ENCODE measurements at regions not wholly inside any gene's neighbourhood (a gene's known extent, or its start where the extent isn't known, plus 50 kb on each side); places are given as distances from the start of the nearest gene placed in this dataset.
"Not testable (repeated sequence)": the region's sequence is repeated elsewhere in the genome, so short reads cannot be mapped to it uniquely, and the experiment has no call there.

DNA sequence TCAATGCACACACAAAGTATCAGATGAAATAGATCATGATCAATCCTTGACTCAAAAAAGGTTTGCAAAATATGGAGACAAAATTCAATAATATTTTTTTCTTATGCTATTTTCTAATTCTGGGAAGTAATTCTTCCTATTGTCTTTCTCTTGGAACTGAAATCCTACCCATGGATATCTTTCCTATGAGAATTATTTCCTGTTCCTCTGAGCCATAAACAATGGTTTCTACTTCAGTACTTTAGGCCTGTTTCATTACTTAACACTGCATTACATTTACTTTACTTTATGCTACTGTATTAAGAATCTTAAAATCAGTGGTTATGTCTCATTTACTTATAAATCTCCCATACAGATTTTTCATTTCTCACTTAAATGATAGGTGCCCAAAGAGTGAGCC, 1025.4 kb upstream of the ACO1 start:
- DNase-seq (ENCODE audit: low read depth) = no peak

DNA sequence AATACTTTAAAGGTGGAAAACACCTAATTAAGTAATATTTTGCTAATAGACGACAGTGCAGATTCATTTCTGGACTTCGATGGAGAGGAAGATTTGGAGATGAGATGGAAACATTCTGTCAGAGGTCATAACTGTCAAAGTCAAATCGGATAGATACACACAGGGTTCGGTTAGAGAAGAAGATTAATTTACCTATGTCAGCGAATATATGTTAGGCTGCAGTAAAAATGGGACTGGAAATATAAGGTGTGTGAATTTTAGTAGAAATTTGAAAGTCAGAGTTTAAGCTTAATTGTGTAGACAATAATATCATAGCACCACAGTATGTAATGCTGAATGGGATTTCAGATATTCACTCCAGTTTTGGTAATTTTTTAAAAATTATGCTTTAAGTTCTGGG, 1020.3 kb upstream of the ACO1 start:
- DNase-seq (ENCODE audit: low read depth) = no peak

DNA sequence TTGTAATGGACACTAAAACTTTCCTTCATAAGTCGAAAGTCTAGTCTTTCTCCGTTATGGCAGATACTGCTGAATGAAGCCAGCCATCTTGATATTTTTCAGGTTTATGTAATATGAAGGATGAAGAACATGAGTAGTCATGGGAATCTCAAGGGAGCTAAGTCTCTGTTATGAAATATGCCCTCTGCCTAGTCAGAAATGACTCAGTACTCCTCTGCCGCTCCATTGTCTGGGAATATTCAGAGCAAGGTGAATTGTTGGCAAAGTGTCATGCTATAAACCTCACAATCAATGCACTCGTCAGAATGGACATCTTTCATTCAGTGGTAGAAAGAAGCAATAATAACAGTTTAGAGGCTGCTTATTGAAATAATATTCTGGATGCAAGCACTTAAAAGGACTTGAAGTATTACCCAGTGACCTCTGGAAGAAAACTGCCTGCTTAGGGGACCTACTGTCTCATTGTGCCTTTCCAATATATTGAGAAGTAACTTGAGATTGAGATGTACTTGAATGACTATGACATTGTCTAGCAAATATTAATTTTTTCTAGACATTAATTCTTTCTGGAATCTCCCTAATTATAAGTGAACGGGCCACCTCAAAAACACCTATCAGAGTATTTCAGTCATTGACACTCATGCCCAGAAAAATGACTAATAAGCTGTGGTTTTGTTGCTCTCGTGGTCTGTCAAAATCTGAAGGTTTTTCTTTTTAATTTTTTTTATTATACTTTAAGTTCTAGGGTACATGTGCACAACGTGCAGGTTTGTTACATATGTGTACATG, 1011.5 kb upstream of the ACO1 start:
- peak; percentile 68 for DNase-seq (ENCODE audit: low read depth)

DNA sequence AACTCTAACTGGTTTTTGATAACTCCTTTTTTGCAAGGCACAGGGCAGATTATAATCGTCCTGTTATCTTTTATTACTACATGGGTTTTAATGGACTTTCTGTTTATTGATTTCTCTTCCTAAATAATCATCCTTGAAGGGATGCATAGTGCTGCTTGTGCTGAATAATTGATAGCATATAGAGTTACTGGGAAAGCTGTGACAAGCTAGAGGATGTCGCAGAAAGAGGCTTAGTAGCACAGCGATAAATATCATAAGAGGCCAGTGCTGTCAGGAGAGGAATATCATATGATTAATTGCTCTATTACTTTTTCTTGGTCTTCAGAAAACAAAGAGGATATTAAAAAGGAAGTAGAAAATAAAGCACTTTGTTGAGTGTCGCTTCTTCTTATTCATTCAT, 1007.1 kb upstream of the ACO1 start:
- no peak for DNase-seq (ENCODE audit: low read depth)

DNA sequence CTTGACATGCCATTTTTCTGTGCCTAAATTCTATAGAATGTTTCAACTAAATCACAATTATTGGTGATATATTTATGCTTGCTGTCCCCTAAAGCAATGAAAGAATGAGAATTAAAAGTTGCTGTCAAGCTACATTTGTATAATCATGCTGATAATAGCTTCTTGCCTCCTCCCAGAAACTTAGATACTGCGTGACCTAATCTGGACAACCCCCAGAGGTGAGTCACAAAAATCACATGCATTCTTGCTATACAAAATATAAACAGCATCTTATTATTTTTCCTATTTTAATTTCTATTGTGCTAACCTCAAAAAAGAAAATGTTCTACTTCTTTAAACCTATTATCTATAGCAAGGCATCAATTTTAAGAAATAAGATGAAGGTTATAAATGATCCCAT, 995.8 kb upstream of the ACO1 start:
- DNase-seq (ENCODE audit: low read depth) = peak; percentile 14

DNA sequence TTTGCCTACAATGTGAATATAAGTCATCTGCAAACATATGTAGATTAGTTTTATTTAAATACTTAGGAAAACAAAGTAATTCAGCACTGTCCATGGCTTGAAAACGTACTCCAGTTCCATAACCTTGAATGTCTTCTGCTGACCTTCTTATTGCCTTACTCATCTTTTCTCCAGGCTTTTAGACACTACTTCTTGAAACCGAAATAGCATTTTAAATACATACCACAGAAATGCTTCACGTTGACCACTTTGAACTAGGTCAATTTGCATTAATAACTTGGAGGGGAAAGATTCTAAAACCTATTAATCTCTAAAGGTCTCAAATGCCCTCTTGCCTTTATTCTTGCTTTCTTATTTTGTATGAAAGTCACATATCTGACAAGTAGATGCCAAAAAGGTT, 995.4 kb upstream of the ACO1 start:
- DNase-seq (ENCODE audit: low read depth) = peak; percentile 3

DNA sequence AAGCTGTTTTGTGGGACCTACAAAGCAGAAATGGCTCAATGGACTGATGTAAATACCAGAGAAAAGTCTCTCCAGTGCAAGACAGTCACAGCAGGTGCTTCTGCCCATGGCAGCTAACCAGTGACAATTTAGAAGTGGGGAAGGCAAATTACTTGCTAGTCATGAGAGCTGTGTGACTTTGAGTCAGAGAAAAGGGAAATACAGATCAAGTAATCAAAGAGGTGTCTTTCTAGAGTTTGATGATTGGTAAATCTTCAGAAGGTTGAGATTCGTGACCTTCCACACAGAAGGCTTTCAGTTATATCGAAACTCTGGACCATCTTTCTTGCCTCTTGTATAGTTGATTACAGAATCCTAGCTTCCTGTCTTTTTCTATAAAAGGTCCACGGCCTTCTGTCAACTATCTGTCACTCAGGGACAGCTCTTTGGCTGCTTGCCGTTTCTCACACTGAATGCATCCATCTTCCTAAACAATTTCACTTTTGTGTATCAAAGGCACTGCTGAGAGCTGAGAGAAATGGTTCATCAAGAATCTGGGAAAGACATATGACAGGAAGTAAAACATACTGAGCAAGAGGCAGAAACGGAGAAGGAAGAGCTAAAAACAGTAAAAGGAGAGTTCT, 993.9 kb upstream of the ACO1 start:
- DNase-seq (ENCODE audit: low read depth) = peak; percentile 35

DNA sequence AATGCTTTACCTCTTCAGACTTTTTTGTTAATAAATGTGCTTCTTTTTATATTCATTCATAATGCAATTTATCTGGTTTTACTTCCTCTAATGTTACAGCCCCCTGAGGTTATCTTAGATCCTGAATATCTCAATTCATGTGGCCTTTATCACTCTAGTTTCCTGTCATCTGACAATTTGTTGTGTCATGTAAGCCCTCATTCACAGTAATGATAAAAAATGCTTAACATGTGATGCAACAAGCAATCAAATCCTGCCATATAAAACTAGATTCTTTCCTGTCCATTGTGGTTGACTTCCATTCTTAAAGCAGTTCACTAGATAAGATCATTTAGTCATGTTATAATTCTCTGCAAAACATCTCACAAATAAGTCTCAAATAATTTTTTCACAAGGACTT, 991.2 kb upstream of the ACO1 start:
- peak; percentile 26 for DNase-seq (ENCODE audit: low read depth)

DNA sequence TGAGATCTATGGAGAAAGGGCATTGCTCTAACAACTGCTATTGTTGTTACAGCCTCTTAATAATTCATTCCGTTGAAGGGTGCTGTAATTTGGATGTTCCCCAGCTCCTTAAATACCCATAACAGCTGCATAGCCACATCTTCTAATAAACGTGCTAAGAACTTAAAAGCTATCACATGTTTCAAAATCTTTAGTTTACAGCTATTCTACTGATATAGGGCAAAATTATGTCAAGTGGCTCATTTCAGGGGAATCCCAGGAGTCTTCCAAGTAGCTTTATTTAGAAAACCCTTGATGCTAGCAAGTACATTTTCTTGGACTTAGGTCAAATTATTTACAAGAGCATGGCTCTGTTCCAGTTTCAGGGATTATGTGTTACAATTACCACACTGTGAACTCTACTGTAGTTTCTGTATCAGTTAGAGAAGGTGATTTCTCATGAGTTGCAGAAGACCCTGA, 990.4 kb upstream of the ACO1 start:
- peak; percentile 89 for DNase-seq (ENCODE audit: low read depth)

DNA sequence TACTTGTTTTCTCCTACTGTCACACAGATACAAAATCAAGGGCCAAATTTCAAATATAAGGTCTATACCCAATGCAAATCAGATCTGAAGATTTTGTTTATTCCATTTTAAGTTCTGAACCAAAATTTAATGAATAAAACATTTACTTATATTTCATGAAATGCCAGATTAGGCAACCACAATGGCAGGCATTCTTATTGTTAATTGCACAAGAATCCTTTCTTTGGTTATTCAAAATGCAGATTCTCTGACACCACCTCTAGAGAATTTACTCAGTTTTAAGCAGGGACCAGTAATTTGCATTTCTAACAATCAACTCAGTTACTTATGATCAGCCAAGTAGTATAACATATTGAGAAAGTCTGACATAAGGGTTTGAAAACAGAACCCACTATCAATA, 972.4 kb upstream of the ACO1 start:
- DNase-seq (ENCODE audit: low read depth) = no peak

DNA sequence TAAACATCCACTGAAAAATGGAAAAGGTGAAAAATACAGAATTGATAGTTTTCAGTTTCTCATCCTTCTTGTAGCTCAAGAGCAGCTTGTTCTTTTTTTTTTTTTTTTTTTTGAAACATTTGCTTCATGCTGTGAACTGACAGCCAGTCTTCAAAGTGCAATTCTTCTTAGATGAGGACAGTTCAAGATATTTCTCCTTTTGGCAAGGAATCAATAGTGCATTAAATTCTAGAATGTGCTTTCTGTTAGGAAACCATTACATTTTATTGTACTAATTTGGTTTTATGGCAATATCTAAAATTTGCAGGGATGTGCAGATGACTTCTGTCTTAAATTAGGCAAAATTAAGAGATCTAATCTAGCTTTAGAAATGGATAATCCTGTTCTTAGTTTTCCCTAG, 969.3 kb upstream of the ACO1 start:
- DNase-seq (ENCODE audit: low read depth) = no peak

DNA sequence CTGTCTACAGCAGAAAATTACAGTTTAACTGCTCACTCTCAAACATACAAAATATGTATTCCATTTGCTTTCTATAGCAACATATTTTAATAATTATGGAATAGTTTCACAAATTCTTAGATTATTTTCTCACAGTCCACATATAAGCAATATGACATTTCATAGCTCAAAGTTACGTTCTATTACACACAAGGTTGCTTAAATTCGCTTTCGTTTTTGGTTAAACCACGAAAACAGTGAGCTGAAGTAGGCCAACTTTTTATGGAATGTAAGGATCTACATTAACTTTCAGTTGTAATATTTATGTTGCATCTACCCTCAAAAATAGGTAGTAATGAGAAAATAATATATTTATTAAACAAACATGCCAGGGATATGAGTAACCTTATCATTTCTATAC, 966.0 kb upstream of the ACO1 start:
- DNase-seq (ENCODE audit: low read depth) = no peak

DNA sequence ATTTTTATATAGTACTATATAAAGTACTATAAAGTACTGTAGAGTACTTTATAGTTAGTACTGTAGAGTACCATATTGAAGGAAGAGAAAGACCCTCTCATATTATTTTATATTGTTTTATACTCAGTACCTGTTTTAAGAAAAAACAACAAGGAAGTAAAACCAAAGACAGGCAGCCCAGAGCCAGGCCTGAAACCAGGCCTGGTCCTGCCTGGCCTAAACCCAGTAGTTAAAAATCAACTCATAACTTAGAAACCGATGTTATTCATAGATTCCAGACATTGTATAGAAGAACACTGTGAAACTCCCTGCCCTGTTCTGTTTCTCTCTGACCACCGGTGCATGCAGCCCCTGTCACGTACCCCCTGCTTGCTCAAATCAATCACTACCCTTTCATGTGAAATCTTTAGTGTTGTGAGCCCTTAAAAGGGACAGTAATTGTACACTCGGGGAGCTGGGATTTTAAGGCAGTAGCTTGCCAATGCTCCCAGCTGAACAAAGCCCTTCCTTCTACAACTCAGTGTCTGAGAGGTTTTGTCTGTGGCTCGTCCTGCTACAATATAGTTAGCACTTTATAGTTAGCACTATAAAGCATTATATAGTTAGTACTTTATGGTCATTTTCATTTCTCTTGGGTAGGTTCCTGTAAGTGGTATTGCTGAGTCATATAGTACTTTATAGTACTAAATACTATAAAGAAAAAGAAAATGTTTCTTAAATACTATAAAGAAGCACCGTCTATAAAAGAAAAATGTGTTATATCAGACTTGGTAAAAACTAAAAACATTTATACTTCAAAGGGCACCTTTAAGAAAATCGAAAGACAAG, 940.6 kb upstream of the ACO1 start:
- DNase-seq (ENCODE audit: low read depth) = not testable (repeated sequence)

DNA sequence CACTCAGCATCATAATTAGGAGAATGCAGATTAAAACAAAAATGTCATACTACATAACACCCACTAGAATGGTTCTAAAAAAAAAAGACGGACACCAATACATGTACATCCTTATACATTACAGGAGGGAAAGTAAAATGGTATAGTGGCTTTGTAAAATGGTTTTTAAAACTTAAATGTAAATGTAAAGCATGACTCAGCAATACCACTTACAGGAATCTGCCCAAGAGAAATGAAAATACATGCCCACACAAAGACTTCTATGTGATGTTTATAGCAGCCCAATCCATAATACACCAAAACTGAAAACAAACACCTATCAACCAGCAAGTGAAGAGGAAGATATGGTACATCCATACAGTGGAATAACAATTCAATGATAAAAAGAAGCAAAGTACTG, 939.1 kb upstream of the ACO1 start:
- no peak for DNase-seq (ENCODE audit: low read depth)

DNA sequence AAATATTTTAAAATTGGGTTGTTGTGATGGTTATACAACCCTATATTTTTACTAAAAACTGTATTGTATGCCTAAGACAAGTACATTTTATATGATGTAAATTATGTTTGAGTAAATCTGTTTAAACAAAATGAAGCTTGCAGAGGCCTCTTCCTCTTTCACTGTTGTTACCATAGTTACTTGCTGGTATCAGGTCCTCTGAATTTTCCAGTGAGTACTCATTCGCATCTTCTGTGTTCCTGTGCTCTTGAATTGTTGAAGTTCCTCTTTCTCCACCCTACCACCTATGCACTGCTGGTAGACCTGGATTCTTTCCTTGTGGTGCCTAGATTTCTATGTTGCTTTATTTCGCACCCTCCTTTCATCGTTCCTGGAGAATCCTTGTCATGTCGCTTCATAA, 938.5 kb upstream of the ACO1 start:
- DNase-seq (ENCODE audit: low read depth) = no peak

DNA sequence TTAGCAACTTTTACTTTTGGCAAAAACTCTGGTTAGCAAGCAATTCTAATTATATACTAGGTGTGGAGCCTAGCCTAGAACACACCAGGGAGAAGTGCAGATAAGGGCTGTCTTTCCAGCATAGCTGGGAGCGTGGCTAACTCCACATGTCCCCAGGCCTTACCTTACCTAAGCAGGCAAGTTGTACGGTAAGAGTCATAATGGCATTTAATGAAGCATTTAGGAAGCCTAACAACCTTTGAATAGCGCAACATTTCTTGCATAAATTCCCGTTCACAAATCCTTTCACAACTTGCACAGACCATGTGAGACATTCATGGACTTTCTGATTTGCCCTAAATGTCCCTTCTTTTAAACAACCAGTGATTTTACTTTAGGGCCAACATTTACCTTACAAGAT, 917.4 kb upstream of the ACO1 start:
- no peak for DNase-seq (ENCODE audit: low read depth)

DNA sequence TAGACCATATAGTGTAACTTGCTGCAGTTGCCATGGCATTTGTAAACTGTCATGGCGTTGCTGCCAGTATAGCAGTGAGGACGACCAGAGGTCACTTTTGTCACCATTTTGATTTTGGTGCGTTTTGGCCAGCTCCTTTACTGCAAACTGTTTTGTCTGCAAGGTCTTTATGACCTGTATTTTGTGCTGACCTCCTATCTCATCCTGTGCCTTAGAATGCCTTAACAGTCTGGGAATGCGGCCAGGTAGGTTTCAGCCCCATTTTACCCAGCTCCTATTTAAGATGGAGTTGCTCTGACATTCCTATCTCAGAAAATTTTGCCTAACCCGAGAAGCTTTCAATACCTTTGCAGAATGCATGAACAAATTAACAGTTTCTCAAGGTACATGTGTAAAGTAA, 914.4 kb upstream of the ACO1 start:
- no peak for DNase-seq (ENCODE audit: low read depth)

DNA sequence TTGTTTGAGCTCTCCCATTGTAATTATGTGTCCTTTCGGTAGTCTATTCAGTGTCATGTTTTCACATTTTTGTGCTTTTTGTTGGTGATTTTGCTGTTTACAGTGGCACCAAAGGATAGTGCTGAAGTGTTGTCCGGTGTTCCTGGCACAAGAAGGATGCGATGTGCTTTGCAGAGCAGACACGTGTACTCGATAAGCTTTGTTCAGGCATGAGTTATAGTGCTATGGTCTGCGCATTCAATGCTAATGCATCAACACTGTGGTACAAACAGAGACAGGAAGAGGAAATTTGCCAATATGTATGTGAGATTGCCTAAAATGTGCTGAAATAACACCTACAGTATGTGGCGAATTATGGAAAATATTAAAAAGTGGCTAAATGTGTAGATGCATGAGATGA, 913.4 kb upstream of the ACO1 start:
- no peak for DNase-seq (ENCODE audit: low read depth)

DNA sequence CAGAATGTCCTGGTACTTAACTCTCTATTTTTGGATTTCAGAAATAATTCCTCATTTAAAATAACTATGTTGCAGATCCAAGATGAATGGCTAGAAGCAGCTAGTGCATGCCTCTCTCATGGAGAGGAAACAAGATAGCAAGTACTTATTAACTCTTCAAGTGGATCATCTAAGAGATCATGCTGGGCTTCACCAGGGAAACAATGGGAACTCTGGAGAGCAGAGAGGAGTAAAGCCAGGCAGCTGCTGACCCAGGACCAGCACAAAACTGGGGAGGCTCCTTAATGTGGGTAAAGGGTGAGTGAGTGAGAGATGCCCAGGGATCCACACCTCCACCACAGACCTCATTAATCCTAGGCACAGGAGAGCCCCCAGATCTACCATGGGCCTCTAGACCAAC, 897.8 kb upstream of the ACO1 start:
- DNase-seq (ENCODE audit: low read depth) = no peak

DNA sequence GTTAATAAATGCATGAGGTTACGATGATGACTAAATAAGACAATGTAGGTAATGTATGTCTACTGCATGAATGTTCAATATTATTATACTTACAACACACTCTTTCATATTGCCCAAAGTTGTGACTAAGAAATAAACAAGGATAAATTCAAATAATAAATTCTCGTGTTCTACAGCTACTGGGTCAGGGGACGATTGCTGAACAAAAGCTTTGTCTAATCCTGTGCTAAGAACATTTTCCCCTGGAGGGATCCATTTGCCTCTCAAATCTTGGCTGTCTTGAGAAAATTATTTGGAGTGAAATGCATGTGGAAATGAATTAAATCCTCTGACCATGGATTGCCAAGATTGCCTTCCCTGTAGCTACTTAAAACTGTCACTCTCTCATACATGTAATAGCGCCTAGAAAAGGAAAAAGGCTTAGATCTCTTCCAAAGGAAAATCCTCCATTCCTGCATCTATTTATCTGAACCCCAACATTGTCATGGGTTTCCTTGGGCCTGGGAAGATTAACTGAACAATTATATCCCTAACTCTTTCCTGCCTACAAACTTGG, 893.8 kb upstream of the ACO1 start:
- DNase-seq (ENCODE audit: low read depth) = no peak

DNA sequence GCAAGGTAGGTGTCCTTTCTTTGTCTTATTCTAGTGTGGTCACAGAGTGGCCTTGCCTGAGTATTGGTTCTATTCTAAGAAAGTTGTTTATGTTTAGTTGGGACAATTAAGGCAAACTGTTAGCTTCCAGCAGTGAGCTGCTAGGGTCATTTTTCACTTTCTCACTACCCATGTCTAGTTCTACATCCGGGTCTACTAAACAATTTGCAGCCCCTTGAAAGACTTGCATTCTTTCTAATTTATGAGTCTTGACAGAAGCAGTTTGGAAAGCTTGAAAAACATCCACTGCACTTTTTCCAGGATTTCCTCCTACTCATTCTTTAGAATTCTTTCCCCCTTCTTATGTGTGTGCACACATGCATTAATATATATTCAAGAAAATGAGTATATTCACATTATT, 892.2 kb upstream of the ACO1 start:
- DNase-seq (ENCODE audit: low read depth) = no peak

DNA sequence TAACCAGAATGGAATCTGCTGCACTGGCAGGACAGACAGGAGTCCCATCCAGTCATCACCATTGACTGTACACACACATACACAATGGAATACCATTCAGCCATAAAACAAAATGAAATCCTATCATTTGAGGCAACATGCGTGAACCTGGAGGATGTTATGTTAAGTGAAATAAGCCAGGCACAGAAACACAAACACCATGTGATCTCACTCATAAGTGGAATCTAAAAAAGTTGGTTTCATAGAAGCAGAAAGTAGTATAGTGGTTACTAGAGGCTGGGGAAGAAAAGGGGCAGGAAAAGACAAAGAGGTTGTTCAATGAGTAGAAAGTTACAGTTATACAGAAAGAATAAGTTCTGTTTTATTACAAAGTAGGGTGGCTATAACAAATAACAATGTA, 884.0 kb upstream of the ACO1 start:
- DNase-seq (ENCODE audit: low read depth) = no peak
